ENCODE measurements at regions not wholly inside any gene's neighbourhood (a gene's known extent, or its start where the extent isn't known, plus 50 kb on each side); places are given as distances from the start of the nearest gene placed in this dataset.
"Not testable (repeated sequence)": the region's sequence is repeated elsewhere in the genome, so short reads cannot be mapped to it uniquely, and the experiment has no call there.

DNA sequence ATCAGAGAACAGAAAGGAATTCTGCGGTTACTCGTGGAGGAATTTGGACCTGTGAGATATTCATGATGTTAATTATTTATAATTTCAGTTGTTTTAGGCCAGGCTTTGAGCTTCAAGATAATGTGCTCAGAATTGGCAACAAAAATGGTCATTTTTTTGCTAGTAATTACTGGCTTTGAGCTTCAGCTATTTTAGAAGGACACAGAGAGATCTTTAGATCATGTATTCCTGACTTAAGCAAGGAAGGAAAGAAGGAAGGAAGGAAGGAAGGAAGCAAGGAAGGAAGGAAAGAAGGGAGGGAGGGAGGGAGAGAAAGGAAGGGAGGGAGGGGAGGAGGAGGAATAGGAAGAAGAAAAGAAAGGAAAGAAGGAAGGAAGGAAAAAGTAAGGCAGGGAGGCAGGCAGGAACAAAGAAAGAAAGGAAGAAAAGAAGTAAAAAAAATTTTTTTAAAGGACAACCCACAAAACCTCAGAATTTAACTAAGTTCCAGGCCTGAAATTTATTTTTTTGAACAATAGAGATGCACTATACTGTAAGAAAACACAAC is 277.9 kb upstream of the KLF3 start:
- no peak for DNase-seq
- H3K4me1 ChIP-seq = peaks cover 6 to 32% (median 28%) of the 10 kb centered on the region in 9 donors
- peaks cover 0 to 8% (median 0%) of the 10 kb centered on the region in 11 donors for H3K9me3 ChIP-seq
- no peak overlapping the region for H3K4me3 ChIP-seq
- H3K27ac ChIP-seq = no peak overlapping the region
- TF ChIP-seq, protein P1, sequence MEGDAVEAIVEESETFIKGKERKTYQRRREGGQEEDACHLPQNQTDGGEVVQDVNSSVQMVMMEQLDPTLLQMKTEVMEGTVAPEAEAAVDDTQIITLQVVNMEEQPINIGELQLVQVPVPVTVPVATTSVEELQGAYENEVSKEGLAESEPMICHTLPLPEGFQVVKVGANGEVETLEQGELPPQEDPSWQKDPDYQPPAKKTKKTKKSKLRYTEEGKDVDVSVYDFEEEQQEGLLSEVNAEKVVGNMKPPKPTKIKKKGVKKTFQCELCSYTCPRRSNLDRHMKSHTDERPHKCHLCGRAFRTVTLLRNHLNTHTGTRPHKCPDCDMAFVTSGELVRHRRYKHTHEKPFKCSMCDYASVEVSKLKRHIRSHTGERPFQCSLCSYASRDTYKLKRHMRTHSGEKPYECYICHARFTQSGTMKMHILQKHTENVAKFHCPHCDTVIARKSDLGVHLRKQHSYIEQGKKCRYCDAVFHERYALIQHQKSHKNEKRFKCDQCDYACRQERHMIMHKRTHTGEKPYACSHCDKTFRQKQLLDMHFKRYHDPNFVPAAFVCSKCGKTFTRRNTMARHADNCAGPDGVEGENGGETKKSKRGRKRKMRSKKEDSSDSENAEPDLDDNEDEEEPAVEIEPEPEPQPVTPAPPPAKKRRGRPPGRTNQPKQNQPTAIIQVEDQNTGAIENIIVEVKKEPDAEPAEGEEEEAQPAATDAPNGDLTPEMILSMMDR (IDR thresholded peaks at IDR 0.05) = no peak
- 64 to 66% methylated on average over 2 of the region's 2 CpGs for WGBS, 2 donors
- H3K36me3 ChIP-seq = no peaks in the 10 kb centered on the region
- intact Hi-C loops (cut with DNase I) = loop anchor here in 1 of 10 donors (10.0 kb wide), 1 partner anchor 289 kb away; no protein-coding TSS in a partner anchor
- ATAC-seq = no peak
- H3K27me3 ChIP-seq = no peaks in the 10 kb centered on the region

DNA sequence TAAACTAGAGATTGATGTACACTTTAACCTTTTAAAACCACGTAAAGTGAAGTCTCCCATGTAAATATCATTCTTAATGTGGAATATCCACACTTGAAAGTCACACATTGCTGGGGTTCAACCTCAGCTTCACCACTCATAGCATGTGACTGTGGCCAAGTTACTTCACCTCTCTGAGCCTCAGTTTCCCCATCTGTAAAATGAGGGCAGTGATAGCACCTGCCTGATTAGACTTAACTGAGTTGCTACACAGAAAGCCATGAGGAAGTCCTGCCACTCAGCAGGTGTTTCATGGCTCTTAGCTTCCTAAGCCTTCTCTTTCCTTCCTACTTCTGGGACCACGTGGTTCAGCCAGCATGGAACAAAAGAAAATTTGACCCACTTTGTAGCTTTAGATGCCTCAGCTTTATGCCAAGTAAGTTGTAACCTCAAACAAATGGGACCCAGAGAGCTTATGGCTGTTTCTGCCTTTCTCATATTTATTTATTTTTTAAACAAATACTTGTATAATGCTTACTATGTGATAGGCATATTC is 277.3 kb upstream of the KLF3 start:
- Histone ChIP-seq H3K27me3 (no peaks in the 10 kb centered on the region), H3K4me3 (no peak overlapping the region), H3K4me1 (peaks cover 6 to 32% (median 28%) of the 10 kb centered on the region in 9 donors), H3K9me3 (peaks cover 0 to 15% (median 0%) of the 10 kb centered on the region in 11 donors), H3K27ac (peak overlapping the region in 5 of 10 donors; percentile 10 to 50 (median 39)), H3K36me3 (no peaks in the 10 kb centered on the region)
- DNase-seq (no peak), ATAC-seq (no peak)
- intact Hi-C loops (cut with DNase I) = loop anchor here in 1 of 10 donors (10.0 kb wide), 1 partner anchor 288 kb away; no protein-coding TSS in a partner anchor
- 71 to 73% methylated on average over 2 of the region's 2 CpGs for WGBS, 2 donors
- TF ChIP-seq, protein P1 (IDR thresholded peaks at IDR 0.05) = no peak

DNA sequence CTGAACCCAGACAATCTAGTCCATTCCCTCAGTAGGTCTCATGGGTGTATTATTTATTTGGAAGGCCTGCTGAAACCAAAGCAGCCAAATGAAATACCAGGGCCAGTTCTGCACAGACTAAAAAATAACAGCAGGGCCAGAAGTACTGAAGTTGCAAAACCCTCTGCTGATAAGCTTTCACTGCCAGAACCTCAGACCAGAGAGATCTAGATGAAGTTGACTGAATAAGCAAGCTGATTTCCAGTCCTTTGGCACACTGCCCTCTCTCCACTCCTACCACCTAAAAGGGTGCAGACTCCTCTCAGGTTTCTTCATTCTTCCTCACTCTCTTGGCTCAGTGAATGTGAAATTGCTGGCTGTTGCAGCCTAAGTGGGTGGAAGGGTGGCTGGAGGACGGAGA is 276.7 kb upstream of the KLF3 start:
- TF ChIP-seq, protein P1 (IDR thresholded peaks at IDR 0.05) = no peak
- DNase-seq (peak; percentile 26 to 43), ATAC-seq (peak; percentile 58 to 93 (median 85))
- WGBS, 2 donors = 59 to 76% methylated on average over 1 of the region's 1 CpG
- peaks cover 0 to 21% (median 5%) of the 10 kb centered on the region in 11 donors for H3K9me3 ChIP-seq
- H3K27me3 ChIP-seq = no peaks in the 10 kb centered on the region
- intact Hi-C loops (cut with DNase I) = loop anchor here in 1 of 10 donors (10.0 kb wide), 1 partner anchor 287 kb away; no protein-coding TSS in a partner anchor
- peak overlapping the region in 5 of 10 donors; percentile 15 to 50 (median 39) for H3K27ac ChIP-seq
- H3K36me3 ChIP-seq = no peaks in the 10 kb centered on the region
- no peak overlapping the region for H3K4me3 ChIP-seq
- peaks cover 6 to 32% (median 28%) of the 10 kb centered on the region in 9 donors for H3K4me1 ChIP-seq

DNA sequence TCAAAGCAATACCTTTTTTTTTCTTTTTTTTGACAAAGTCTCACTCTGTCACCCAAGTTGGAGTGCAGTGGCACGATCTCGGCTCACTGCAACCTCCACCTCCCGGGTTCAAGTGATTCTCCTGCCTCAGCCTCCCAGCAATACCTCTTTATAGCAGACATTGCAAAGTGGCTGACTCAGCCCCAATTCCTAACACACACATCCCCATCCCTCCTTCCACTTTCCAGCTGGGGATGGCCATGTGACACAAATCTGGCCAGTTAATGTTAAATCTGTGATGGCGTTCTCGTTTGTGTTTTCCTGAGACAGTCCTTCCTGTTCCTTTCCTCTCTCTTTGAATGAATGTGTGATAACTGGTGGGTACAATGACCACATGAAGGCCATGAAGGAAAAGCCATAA is 276.2 kb upstream of the KLF3 start:
- peaks cover 6 to 30% (median 28%) of the 10 kb centered on the region in 9 donors for H3K4me1 ChIP-seq
- H3K4me3 ChIP-seq = no peak overlapping the region
- intact Hi-C loops (cut with DNase I) = loop anchor here in 1 of 10 donors (10.0 kb wide), 1 partner anchor 287 kb away; no protein-coding TSS in a partner anchor

DNA sequence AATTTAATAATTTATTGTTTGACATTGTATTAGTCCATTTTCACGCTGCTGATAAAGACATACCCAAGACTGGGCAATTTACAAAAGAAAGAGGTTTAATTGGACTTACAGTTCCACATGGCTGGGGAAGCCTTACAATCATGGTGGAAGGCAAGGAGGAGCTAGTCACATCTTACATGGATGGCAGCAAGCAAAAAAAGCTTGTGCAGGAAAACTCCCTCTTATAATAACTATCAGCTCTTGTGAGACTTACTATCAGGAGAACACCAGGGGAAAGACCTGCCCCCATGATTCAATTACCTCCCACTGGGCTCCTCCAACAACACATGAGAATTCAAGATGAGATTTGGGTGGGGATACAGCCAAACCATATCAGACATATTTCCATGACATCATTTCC is 275.1 kb upstream of the KLF3 start:
- not testable (repeated sequence) for H3K4me3 ChIP-seq, H3K27me3 ChIP-seq, DNase-seq, ATAC-seq, H3K36me3 ChIP-seq, H3K27ac ChIP-seq
- Histone ChIP-seq H3K4me1 (peaks cover 6 to 29% (median 24%) of the 10 kb centered on the region in 9 donors), H3K9me3 (peaks cover 0 to 27% (median 6%) of the 10 kb centered on the region in 11 donors)
- intact Hi-C loops (cut with DNase I) = loop anchor here in 1 of 10 donors (10.0 kb wide), 1 partner anchor 286 kb away; no protein-coding TSS in a partner anchor
- WGBS, 2 donors = 4 to 96% methylated on average over 1 of the region's 1 CpG

More for the DNA sequence above, 276.2 kb upstream of the KLF3 start:
- TF ChIP-seq, protein P1 (IDR thresholded peaks at IDR 0.05) = no peak
- 72 to 85% methylated on average over 5 of the region's 5 CpGs for WGBS, 2 donors
- DNase-seq = no peak
- Histone ChIP-seq H3K27ac (peak overlapping the region in 4 of 10 donors; percentile 15 to 50 (median 44)), H3K36me3 (no peaks in the 10 kb centered on the region), H3K27me3 (no peaks in the 10 kb centered on the region), H3K9me3 (peaks cover 0 to 26% (median 6%) of the 10 kb centered on the region in 11 donors)
- no peak for ATAC-seq

Data from heart right ventricle (tissue), 16 donors.